NCI-H2029 treated with DMSO at 0.1 percent for 48 hours (cell line): ENCODE measurements at regions not wholly inside any gene's neighbourhood (a gene's known extent, or its start where the extent isn't known, plus 50 kb on each side); places are given as distances from the start of the nearest gene placed in this dataset.
A peak's percentile ranks its signal among the peaks of the same experiment; 100 is the strongest.

Source experiments
- DNase-seq: peaks from one replicate; lab custom pipeline; 2025; lab: John Stamatoyannopoulos, UW

DNA sequence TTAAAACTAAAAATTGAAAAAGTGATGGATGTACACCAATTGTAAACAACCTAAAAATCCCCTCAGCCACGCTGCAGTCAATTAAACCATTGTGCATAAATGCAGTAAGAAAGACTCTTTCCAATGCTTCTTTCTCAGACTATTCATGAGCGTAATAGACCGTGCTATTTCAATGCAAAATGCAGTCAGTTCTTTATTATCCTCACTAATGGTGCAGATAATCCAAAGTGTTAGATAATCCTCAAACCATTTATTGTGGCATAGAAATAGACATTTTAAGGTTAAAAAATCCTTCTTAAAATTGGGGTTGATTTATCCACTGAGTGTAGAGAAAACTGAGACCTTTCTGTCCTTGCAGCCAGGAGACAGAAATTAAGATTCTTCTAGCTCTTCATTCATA is 1862.8 kb downstream of the EFNA5 start:
- no peak for DNase-seq

DNA sequence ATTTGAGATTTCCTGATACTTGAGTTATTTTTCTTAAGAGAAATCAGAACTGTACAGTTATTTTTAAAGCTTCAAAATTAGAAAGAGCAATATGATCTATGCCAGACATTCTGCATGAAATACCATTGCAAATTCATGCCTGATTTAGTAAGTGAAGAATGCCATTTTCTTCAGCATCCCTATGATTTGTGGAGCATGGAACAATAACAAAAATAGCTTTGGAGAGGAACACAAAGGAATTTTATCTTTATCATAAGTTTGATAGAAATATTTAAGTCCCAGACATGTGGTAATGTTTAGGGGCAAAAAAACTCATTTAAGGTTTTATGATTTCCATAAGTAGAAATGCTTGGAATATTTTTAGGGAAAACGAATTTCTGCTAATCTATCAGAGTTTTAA is 1863.4 kb downstream of the EFNA5 start:
- DNase-seq: no peak

DNA sequence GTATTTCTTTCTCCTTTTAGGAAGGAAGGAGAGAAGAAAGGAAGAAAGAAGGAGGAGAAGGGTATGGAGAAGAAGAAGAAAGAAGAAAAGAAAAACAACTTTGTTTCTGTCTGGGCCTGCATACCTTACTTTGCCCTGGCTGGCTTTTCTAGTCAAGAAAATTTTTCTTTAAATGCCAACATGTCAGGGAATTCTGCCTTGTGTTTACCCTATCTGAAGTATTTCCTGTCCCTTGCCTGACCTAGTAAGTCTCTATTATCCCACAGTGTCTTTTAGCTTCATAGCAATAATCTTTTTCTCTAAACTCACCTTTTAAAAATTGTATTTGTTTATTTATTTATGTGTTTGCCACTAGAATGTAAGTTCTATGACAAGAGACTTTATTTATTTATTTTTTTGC is 1864.1 kb downstream of the EFNA5 start:
- DNase-seq: no peak

GRCh38 chr5:105803431-105803830 is 1867.3 kb downstream of the EFNA5 start:
- no peak for DNase-seq

DNA sequence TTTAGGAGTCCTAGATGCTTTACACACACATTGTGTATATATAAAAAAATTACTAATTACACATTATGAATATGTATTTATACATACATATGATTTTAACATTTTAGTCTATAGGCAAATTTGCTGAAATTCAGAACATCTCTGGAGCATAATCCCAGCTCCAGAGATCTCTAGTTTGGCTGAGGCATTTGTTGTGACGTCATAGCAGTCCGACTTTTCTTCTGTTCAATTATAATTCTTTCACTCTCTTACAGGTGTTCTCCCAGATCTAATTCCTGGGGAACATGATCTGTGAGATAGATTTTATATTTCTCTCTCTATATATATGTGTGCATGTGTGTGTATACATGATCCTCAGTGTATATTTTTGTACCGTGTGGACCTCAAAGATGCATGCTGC is 1876.2 kb downstream of the EFNA5 start:
- DNase-seq: no peak

DNA sequence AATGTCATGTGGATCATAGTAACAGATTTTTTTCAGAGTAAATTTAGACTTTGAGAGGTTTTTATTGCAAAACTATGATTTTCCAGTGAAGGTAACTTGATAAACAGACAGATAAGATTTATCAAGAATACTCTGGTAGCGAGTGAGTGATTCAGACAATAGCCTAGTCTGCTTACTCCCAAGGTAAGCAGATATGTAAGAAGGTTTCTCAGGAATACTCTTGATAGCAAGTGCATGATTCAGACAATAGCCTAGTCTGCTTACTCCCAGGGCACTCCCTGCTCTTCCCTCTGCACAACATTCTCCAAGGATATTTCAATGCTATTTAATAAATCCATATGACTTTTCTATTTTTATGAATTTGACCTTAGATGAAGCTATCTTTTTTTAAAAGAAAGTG is 1881.5 kb downstream of the EFNA5 start:
- DNase-seq: no peak

DNA sequence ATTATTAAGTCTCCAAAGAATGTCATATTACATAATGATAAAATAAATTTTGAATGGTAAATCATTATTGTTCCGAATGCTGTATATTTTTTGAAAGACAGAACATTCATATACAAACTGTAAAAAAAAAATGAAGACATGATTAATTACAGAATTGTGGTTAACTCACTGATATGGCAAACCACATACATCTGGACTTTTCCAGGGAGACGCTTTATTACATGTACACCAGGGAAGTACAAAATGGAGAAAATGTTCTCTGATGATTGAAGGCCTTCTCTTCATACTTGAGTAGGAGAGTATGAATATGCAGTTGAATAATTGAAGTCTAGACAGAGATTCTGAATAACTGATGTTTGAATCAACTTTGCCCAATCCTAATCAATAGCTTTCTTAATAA is 1886.9 kb downstream of the EFNA5 start:
- no peak for DNase-seq

GRCh38 chr5:105782501-105782900 is 1888.2 kb downstream of the EFNA5 start:
- no peak for DNase-seq

- DNase-seq: no peak
Observed at GRCh38 chr5:105773241-105773640, 1897.5 kb downstream of the EFNA5 start.

DNA sequence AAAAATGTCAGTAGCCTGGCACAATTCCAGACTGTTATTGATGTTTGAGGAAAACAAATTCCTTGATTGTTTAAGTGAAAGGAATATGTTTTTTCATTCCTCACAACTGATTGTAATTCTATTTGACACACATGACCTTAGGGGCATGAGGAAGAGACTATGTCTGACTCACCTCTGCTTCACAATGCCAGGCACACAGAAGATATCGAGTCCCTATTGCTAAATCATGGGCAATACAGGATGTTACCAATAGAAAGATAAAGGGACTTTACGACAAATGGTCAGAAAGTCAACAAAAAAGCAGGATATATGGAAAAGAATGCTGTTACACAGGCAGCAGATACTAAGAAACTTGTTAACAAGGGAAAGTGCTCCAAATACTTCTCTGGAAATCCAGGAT is 1903.5 kb downstream of the EFNA5 start:
- no peak for DNase-seq

- DNase-seq: no peak
Observed at GRCh38 chr5:105762728-105763127, 1908.0 kb downstream of the EFNA5 start.

DNA sequence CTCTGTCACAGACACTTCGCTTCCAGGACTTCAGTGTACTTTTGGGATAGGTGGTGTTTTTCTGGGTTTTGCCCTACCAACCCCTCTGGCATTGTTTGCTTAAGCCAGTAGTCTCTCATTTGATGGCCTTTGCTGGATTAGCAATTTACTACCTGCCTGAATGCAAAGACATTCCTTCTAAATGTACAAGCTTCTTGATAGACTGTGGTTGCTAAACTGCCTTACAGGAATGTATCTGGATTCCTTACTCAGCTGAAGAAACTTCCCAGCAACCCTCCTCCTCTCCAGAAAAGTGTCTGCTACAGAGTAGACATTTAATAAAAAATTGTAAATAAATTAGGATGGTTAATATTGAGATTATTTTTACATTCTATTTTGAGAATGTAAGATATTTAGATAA is 1916.7 kb downstream of the EFNA5 start:
- DNase-seq: no peak

- DNase-seq: no peak
Observed at GRCh38 chr5:105752801-105753200, 1917.9 kb downstream of the EFNA5 start.

DNA sequence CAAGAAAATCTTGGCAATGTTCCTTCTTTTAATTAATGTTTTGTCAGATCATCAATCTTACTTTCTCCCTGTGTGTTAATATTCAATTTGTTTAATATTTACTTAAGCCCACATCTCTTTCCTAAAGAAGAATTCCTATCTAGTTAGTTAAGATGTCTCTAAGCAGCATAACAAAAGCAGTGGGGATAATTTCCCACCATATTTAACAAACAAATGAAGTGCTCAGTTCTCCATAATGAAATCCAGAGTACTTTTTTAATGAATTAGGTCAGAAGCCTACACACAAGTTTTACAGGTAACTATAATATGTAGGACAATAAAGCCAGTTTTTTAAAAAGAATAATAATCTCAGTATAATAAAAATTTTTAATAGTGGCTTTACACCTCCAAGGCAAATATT is 1918.8 kb downstream of the EFNA5 start:
- DNase-seq: no peak

- DNase-seq: no peak
Observed at GRCh38 chr5:105745111-105745510, 1925.6 kb downstream of the EFNA5 start.

DNA sequence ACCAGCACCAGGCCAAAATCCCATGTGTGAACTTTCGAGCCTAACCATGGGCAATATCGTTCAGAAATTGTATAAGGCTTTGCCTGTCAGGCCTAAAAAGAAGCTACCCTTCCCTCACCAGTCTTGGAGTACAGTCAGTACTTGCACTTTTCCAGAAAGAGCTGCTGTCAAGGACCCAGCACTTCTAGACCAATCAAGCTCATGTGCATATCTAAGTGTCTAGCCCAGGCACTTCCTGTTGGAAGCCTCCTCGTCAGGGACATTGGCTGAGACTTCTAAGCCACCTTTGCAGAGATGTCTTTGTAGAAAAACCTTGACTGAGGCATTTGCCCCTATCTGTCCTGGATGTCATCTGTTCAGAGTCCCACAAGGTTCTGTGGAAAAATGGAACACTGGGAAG is 1930.5 kb downstream of the EFNA5 start:
- no peak for DNase-seq

- no peak for DNase-seq
Observed at GRCh38 chr5:105739732-105740131, 1931.0 kb downstream of the EFNA5 start.

GRCh38 chr5:105735704-105736103 is 1935.0 kb downstream of the EFNA5 start:
- no peak for DNase-seq

DNA sequence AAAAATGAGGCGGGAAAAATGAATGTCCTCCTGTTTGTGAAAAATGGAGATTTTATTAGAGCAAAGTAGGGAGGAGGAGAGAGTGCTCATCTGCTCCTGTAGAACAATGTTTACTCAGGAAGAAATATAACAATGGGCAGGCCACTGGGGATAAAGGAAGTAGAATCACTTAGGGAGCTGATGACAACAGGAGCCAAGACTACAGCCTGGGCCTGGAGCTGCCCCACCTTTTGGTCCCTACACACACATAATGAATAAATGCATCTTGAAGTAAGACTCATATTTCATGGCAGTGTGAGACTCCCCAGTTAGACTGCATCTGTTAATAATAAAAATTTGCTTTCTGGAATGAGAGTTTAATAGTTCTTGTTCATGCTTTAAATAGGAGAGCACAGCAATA is 1939.8 kb downstream of the EFNA5 start:
- DNase-seq: peak; percentile 57

DNA sequence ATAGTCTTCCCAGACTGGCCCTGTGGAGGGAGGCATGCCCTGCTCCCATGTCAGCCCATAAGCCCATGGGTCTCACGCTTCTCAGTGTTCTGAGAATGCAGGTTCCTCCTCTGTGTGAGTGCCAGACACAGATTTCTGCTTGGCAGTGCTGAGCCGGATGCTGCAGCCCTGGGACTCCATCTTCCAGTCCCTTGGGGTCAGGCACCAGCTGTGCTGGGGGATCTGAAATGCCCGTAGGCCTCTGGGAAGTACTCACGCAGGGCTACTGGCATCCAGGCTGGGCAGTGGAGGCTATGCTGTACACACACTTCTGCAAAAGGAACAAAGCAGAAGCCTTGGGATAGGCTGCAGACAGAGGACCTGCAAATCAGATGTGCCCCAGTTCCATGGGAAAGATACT is 1944.6 kb downstream of the EFNA5 start:
- DNase-seq: no peak

DNA sequence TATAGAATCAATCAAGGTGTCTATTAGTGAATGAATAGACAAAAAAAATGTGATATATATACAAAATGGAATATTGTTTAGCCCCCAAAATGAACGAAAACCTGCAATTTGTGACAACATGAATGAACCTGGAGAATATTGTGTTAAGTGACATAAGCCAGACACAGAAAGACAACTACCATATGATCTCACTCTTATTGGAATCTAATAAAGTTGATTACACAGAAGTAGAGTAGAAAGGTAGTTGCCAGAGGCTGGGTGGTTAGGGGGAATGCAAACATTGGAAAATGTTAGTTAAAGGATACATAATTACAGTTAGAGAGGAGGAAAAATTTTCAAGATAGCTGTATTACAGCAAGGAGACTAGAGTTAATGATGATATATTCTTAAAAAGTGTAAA is 1962.3 kb downstream of the EFNA5 start:
- no peak for DNase-seq

DNA sequence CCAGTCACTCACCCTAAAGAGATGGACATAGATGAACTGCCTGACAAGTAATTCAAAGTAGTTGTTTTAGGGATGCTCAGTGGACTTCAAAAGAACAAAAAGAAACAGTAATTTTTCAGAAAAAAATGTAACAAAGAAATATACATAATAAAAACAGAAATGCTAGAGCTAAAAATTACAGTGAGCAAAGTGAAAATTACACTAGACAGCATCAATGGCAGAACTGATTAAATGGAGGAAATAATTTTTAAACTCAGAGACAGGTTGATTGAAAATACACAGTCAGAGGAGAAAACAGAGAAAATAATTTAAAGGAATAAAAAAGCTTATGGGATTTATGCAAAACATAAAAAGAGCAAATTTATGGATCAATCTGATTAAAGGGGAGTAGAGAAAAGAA is 1968.4 kb downstream of the EFNA5 start:
- DNase-seq: no peak

DNA sequence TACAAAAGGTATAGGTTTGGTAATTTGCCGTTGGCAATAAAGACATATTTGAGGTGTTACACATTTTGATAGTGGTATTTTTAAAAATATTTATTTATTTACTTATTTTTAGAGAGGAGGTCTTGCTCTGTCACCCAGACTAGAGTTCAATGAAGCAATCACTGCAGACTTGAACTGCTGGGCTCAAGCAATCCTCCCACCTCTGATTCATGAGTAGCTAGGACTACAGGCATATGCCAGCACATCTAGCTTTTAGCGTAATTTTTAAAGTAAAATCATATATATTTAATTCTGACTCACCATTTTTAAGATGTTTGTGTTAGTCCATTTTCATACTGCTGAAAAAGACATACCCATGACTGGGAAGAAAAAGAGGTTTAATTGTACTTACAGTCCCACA is 1974.3 kb downstream of the EFNA5 start:
- no peak for DNase-seq

DNA sequence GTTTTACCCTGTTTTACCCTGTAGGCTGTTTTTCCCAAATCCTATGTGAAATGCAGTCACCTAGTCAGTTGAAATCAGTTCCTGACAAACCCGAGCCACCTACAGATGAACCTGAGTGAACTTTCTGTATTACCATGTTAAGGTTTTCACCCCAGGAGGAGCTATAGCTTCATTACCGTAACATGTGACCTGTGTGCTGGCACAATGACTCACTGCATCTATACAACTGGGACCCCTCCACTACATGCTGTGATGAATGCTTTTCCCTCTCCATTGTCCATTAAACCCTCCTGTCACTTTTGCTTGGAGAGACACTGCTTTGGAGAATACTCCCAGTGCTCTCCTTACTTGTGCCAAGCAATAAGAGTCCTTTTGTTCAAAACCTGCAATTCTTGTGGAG is 1974.8 kb downstream of the EFNA5 start:
- DNase-seq: no peak

DNA sequence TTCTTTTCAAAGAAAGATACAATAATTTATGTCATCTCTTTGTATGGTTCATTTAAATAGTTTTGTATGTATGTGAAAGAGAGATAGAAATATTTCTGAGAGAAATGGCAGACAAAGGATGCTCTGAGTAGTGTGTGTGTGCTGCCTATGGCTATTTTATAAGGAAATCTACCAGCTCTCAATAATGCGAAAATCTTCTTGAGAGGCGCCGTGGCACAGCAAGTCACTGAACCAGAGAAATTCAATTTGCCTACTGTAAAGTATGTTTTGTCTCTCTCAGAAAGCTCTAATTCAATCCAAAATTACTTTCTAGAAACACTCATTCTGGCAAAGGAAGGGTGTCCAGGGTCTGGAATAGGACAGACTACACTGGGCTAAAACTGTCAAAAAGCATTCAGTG is 1981.1 kb downstream of the EFNA5 start:
- DNase-seq: no peak
